ENCODE measurements at regions not wholly inside any gene's neighbourhood (a gene's known extent, or its start where the extent isn't known, plus 50 kb on each side); places are given as distances from the start of the nearest gene placed in this dataset.
"Not testable (repeated sequence)": the region's sequence is repeated elsewhere in the genome, so short reads cannot be mapped to it uniquely, and the experiment has no call there.

DNA sequence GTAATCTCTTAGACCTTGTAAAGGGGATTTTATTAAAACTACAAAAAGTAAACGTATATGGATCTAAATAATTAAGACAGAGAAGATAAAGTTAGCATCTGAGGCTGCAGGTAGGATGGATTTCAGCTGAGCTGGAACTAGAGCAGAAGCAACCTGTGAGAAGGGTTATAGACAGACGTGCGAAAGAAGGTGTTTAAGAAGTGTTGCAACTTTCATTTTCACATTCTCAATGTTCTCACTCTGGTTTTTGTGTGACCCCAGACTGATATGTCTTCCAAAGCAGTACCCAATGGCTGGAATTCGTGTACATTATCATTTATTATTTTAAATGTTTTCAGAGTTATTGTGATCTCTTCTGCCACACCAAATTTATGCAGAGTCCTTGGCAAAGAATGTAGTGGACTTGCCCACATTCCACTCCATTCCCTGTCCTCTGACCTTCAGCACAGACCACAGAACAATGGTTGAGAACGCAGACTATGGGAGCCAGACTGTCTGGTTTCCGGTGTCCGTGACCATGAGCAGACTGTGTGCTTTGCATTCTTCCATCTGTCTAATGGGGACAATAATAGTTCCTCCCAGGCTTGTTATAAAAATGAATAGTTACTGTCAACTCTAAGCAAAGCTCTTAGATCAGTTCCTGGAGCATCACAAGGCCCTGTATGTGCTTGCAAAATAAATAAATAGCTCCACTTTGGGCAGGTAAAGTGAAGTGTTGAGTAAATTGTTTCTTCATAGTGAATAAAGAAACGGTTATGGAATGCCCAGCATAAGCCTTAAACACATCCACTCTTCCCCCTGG is 140.6 kb upstream of the SAMSN1 start:
- DNase-seq (ENCODE audit: low read depth), result peak; percentile 1

DNA sequence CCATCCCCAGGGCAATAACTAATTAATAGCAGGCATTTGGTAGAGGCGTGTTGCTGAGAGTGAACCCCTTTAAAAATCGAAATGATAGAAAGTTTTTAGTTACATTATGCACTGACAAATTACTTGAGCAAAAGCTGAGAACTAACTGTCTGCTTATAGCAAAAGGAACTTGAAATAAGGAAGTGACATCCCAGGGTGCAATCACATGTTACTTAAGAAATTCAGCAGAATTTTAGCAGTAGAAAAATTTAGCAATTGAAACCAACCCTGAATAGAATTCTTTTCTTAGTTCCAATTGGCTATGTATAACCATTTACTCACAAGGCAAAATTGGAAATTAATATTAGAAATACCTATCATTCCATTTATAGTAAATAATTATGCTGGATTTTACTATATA is 139.5 kb upstream of the SAMSN1 start:
- DNase-seq (ENCODE audit: low read depth), result no peak

DNA sequence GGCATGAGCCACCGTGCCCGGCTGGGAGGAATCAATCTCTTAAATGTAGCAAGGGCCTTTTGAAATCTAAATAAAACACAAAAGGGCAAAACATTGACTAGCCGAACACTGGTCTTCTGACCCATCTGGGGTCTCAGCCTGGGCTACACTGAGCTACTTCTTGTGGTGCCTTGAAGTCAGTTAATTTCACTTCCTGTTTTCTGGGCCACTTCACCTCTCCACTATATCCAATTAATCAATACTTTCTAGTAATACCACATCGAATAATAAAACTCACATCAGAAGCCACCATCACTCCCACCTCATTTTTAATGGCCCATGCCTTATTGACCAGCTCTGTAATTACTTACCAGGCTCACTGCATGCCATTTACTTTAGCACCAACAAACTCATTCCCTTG is 138.0 kb upstream of the SAMSN1 start:
- no peak for DNase-seq (ENCODE audit: low read depth)

DNA sequence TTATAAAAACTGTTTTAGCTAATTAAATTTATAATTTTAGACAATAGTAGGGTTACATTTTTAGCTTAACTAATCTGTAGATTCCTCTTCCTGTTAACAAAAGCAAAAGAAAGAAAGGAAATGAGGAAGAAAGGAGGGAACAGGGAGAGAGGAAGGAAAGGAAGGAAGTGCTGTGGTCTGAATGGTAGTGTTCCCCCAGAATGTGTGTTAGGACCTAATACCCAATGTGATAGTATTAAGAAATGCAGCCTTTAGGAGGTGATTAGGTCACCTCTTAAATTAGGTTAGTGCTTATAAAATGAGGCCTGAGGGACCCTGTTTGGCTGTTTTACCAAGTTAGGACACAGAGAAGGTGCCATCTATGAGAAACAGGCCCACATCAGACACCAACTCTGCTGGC is 136.9 kb upstream of the SAMSN1 start:
- no peak for DNase-seq (ENCODE audit: low read depth)

DNA sequence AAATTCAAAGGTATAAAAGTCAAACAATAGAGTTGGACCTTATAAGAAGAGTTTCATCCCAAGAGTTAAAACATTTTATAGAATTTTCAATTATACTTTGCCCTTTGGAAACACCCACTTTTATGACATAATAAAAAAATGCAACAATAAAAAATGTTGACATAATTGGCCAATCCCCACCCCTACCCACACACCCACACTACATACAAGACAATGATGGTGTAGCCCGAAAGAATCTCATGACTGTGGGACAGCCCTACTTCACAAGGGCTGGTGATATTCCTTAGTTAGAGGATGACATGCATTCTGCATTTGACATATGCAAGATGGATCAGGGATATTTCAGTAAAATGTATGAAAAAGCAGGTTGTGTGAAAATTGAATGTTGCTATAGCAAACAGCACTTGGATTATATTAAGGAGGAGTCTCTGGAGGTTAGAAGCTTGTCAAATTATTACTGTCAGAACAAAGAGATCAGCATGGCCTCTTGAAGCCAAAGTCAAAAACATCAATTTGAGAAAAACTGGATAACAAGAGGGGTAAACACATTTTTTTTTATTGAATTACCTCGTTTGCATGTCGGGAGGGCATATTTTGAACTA is 133.0 kb upstream of the SAMSN1 start:
- DNase-seq (ENCODE audit: low read depth), result no peak

DNA sequence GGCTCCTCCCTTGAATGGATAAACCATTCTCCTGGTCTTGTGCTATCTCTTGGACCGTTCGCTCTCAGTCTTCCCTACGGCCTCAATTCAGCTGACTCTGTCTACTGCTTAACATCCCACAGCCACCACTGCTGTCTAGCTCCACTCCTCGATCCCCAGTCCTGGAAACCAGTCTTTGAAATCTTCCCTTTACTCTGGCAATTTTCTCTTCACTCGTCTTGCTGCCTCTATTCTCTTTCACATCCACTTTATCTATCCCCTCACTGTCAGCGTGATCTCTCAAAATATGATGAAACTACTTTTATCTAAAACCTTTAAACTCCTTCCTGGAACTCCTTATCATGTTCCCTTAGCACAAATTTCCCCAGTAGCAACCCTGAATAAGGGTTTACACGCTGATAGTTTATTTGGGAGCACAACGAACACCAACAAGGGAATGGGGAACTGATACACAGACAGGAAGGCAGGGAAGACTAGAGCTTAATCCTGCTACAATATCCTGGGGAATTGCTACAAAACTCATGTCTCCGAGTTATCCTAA is 131.6 kb upstream of the SAMSN1 start:
- DNase-seq (ENCODE audit: low read depth), result no peak

DNA sequence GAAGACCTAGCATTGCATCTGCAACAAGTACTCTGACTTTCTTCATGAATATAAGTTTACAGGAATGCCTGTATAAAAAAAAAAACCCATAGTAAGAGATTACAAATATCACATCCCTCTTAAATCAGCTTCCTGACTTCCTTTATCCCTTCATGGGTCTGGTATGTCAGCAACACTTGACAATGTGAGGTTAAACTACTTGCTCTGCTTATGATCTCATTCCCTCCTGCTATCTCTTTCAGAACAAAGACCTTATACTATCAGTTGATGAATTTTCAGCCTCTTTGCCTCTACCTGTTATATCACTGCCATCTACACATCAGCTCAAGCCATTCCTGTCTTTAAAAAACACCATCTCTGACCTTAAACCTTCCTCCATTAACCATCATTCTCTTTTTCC is 130.9 kb upstream of the SAMSN1 start:
- no peak for DNase-seq (ENCODE audit: low read depth)

DNA sequence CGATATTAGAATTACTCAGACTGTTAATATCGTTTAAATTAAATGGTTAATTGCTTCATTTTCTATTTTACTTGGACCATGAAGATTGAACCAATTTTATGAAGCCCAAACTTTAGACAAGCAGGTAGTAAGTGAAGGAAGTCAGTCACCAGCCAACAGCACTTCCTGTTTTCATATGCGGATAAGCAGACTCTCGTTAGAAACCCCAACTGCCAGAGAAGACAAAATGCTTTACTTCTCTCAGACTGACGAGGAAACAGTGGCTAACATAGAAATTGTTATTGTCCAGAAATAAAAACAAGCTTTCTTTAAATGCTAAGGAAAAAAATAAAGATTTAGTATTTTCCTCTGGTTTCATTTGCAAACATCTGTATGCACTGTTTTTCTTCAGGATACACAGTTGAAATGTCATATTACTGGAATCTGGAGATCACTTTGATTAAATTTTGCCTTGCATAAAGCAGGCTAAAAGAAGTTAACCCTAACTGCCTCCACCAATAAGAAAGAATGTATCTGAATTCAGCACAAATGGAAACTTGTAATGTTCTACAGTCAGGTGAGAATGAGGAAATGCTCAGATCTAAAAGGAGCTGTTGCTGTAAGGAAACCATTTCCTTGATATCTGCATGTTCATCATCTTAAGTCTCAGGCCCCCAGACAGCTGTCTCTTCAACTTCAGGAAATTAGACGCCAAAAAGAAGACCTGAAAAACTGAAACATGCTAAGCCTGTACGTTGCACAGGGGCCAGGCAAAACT is 129.8 kb upstream of the SAMSN1 start:
- DNase-seq (ENCODE audit: low read depth), result no peak

DNA sequence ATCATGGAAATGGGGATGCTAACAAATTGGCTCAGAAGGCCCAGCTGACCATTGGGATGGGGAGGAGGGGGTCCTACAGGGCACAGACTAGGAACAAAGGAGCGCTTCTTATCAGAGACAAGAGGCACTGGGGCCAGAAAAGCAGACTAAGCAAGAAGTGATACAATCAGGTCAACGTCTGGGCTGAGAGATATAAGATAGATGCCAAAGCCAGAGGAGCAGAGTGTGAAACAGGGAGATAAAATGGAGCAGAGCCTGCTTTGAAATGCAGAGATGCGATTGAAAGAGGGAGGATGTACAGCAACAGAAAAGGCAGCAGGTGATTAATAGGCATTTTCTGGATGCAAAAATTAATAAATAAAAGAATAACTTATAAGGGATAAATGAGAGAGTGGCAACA is 127.5 kb upstream of the SAMSN1 start:
- no peak for DNase-seq (ENCODE audit: low read depth)

DNA sequence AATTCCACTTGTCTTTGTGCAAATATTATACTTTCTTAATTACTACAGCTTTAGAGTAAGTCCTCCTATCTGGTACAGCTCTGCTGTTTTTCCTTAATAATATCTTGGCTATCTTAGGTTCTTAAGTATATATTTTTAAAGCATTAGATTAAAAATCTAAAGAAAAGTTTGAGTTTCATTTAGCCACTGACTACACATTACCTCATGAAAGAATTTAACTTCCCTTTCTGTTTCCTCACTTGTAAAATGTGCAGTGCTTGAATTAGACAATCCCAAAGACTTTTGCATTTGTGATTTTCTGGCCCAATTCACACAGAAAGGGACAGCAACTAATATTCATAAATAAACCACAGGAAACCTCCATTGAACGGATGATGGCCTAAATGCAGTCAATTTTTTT is 126.4 kb upstream of the SAMSN1 start:
- DNase-seq (ENCODE audit: low read depth), result no peak

DNA sequence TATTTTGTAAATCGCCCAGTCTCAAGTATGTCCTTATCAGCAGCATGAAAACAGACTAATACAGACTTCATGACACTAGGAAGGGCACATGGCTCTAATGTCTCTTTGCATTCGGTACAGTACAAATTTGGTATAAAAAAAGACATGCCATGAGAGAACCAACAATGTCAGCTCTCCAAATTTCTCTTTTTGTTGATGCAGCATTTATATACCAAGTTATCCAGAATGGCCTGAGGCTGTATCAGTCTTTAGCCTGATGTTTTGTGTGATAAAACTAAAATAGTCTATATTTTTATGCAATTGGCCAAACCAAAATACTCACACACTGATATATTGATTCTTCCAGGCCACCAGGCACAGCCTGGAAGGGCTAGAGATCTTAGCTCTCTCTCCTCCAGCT is 124.3 kb upstream of the SAMSN1 start:
- DNase-seq (ENCODE audit: low read depth), result no peak

DNA sequence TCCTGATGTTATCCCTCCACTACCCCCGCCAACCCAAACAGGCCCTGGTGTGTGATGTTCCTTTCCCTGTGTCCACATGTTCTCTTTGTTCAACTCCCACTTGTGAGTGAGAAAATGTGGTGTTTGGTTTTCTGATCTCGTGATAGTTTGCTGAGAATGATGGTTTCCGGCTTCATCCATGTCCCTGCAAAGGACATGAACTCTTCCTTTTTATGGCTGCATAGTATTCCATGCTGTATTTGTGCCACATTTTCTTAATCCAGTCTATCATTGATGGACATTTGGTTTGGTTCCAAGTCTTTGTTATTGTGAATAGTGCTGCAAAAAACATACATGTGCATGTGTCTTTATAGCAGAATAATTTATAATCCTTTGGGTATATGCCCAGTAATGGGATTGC is 123.0 kb upstream of the SAMSN1 start:
- DNase-seq (ENCODE audit: low read depth), result not testable (repeated sequence)

DNA sequence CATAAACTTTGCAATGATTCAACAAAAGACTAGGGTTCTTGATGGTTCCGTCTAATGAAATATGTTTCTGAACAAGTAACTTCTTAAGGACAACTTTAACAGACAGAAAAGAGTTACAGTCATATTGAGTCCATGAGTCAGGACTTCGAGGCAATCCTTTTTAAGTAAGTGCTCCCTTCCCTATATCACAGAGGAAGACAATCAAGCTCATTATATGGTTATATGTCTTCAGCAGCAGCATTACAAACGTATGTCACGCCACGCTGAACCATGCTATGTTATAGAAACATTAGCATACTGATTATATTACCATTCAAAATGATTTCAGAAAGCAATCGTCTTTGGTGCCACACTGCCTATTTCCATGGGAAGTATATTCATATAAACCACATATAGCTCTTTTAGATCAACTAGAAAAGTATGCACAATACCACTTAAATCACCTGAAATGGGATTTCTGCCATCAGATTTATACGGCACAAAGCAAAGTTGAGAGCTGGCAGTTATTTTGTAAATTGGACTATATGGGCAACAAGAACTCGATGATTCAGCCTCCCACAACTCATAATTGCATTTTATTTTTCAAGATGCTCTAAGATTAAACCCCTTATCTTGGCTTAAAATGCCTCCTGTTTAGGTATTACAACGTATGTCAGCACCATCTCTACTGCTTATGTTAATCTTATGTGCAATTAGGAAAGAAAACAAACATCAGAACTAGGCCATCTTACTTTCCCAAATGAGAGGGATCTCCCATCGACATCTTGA is 111.3 kb upstream of the SAMSN1 start:
- DNase-seq (ENCODE audit: low read depth), result no peak

DNA sequence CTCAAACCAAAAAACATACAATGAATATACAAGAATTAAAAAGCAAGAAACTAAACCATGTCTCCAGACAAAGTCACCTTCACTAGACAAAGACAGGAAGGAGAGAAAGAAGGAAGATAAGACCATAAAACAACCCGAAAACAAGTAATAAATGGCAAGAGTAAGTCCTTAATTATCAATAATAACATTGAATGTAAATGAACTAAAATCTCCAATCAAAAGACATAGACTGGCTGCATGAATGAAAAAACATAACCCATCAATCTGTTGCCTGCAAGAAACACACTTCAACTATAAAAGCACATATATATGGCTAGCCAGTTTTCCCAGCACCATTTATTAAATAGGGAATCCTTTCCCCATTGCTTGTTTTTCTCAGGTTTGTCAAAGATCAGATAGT is 100.8 kb upstream of the SAMSN1 start:
- DNase-seq (ENCODE audit: low read depth), result no peak

DNA sequence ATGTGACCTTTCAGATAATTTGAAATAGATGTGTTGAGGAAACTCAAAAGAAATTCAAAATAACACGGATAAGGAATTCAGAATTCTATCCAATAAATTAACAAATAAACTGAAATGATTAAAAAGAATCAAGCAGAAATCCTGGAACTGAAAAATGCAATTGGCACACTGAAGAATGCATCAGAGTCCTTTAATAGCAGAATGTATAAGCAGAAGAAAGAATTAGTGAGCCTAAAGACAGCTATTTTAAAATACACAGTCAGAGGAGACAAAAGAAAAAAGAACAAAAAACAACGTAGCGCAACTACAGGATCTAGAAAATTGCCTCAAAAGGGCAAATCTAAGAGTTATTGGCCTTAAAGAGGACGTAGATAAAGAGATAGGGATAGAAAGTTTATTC is 99.6 kb upstream of the SAMSN1 start:
- no peak for DNase-seq (ENCODE audit: low read depth)

DNA sequence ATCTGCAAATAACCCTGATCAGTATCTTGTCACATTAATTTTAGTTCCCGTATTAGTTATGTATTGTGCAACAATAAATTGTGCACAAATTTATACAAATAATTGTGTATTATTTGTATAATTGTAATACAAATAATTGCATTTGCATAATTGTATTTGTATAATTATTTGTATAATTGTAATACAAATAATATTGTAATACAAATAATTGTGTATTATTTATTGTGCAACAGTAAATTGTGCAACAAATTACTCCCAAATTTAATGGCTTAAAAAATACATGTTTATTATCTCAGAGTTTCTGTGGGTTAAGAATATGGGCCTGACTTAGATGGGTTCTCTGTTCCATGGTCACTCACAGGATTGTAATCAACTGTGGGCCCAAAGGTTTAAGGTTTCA is 86.2 kb upstream of the SAMSN1 start:
- DNase-seq (ENCODE audit: low read depth), result no peak

DNA sequence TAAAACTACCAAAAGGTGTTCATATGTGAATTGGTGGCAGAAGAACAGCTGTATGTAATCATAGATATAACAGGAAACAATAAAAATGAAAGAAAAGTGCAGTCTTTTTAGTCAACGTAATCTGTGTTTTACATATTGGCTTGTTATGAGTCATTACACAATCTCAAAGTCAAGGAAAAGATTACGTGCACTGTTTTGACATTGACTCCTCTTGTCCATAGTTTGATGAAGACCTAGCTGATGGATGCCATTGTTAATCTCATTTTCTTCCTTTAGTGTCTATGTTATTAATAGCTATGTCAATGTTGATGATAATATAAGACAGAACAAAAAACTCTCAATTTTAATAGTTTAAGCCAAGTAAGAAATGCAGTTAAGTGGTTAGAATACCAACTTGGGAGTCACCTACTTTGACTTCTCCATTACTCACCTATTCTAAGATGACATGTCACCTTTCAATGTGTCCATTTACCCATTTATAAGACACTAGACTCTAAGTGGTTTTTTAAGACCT is 84.5 kb upstream of the SAMSN1 start:
- no peak for DNase-seq (ENCODE audit: low read depth)

DNA sequence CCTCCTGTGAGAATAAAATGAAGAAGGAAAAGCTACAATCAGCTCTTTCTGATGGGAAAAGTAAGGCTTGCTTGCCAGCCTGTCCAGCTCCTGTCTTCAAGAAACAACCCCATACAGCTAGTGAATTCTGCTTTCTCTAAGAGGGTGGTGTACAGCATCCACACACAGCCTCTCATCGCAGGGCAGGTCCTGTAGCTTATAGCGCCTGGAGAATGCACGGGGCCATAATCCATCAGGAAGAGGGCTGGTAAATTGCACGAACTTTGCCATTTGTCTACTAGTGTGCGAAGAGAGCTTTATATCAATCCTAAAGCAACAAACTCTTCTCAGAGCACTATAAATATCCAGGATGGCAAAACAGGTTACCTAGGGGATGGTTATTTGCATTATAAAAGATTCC is 83.3 kb upstream of the SAMSN1 start:
- no peak for DNase-seq (ENCODE audit: low read depth)

DNA sequence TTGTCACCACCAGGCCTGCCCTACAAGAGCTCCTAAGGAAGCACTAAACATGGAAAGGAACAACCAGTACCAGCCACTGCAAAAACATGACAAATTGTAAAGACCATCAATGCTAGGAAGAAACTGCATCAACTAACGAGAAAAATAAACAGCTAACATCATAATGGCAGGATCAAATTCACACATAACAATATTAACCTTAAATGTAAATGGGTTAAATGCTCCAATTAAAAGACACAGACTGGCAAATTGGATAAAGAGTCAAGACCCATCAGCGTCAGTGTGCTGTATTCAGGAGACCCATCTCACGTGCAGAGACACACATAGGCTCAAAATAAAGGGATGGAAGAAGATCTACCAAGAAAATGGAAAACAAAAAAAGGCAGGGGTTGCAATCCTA is 77.0 kb upstream of the SAMSN1 start:
- DNase-seq (ENCODE audit: low read depth), result not testable (repeated sequence)

DNA sequence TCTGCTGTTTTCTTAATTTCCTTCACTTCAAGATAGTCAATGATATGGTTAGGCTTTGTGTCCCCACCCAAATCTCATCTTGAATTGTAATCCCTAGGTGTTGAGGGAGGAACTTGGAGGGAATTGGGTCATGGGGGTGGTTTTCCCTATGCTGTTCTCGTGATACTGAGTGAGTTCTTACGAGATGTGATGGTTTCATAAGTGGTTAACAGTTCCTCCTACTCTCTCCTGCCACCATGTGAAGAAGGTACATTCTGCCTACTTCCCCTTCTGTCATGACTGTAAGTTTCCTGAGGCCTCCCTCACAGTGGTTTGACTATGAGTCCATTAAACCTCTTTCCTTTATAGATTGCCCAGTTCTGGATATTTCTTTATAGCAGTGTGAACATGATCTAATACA is 74.0 kb upstream of the SAMSN1 start:
- DNase-seq (ENCODE audit: low read depth), result no peak

DNA sequence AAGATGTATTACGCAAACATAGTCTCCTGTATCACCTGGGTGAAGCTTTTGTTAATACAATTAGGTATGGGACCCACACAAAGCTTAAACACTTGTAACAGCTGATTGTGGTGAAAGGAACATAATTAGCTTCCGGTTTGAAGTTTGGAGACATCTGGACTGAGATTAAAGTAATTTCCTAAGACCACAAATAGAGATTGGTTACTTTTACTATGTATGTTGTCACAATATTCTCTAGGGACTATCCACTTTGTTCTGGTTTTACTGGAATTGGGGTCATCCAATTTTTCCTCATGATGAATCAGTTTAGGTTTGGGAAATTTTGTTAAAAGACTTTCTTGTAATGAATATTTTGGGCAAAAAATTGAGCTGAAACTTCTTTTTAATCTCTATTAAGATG is 71.8 kb upstream of the SAMSN1 start:
- no peak for DNase-seq (ENCODE audit: low read depth)
